H1 (cell line): ENCODE measurements at regions not wholly inside any gene's neighbourhood (a gene's known extent, or its start where the extent isn't known, plus 50 kb on each side); places are given as distances from the start of the nearest gene placed in this dataset.

ENCODE experiments used
- EP300 ChIP-seq, 2 experiments: IDR thresholded peaks; 1 replicate in 1 of 2; 2 replicates in 1 of 2; pipeline ENCODE4 v1.6.1; 2011 to 2012; ENCODE audit warnings: low read depth in 2 of 2, low read length in 2 of 2, mild to moderate bottlenecking in 2 of 2, borderline replicate concordance in 1 of 2, inconsistent platforms in 1 of 2, moderate library complexity in 1 of 2
- RBBP5 ChIP-seq: IDR thresholded peaks from 2 replicates; pipeline ENCODE4 v1.7.1; 2012; ENCODE audit warnings: low read depth, mild to moderate bottlenecking, inconsistent platforms, low read length, moderate library complexity, borderline replicate concordance
- YY1 ChIP-seq: IDR thresholded peaks from 2 replicates; pipeline ENCODE4 v1.6.1; 2011; ENCODE audit warnings: low read depth, mild to moderate bottlenecking, low read length
- TF ChIP-seq, protein P1 (sequence below): IDR thresholded peaks from 2 replicates; pipeline ENCODE4 v1.6.1; 2012; ENCODE audit warnings: inconsistent platforms

DNA sequence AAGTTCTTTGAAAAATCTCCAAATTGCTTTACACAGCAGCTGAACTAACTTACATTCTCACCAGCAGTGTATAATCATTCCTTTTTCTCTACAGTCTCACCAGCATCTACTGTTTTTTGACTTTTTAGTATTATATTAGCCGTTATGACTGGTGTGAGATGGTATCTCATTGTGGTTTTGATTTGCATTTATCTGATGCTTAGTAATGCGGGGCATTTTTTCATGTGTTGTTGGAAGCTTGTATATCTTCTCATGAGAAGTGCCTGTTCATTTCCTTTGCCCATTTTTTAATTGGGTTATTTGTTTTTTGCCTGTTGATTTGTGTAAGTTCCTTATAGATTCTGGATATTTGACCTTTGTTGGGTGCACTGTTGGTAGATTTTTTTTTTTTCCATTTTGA, 931.7 kb downstream of the CENPC start (continued):
- TF ChIP-seq RBBP5 = no peak
- TF ChIP-seq, protein P1, sequence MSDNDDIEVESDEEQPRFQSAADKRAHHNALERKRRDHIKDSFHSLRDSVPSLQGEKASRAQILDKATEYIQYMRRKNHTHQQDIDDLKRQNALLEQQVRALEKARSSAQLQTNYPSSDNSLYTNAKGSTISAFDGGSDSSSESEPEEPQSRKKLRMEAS = no peak
- TF ChIP-seq EP300 (IDR thresholded peaks at IDR 0.05; ENCODE audit: borderline replicate concordance in 1 of 2, low read depth in 2 of 2, low read length in 2 of 2) = no peak
- no peak for TF ChIP-seq YY1
